ENCODE measurements at regions not wholly inside any gene's neighbourhood (a gene's known extent, or its start where the extent isn't known, plus 50 kb on each side); places are given as distances from the start of the nearest gene placed in this dataset.
"Not testable (repeated sequence)": the region's sequence is repeated elsewhere in the genome, so short reads cannot be mapped to it uniquely, and the experiment has no call there.

DNA sequence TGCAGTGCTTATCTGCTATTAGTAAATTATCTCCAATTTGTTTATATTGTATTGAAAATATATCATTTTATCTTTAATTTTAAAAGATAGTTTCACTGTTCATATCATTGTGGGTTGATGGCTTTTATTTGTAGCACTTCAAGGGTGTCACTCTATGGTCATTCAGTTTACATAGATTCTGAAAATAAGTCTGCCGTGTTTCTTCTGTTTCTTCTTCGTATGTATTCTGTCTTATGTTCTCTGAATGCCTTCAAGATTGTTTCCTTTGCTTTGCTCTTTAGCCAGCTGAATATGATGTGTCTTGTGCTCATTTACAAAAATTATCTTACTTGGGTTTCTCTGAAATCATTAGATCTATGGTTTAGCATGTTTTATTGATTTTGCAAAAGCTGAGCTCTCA, 359.9 kb downstream of the CYLC2 start:
- no peak for TF ChIP-seq POLR2AphosphoS5 (IDR thresholded peaks at IDR 0.05; ENCODE audit: low read depth, low read length)
- TF ChIP-seq, protein P1, sequence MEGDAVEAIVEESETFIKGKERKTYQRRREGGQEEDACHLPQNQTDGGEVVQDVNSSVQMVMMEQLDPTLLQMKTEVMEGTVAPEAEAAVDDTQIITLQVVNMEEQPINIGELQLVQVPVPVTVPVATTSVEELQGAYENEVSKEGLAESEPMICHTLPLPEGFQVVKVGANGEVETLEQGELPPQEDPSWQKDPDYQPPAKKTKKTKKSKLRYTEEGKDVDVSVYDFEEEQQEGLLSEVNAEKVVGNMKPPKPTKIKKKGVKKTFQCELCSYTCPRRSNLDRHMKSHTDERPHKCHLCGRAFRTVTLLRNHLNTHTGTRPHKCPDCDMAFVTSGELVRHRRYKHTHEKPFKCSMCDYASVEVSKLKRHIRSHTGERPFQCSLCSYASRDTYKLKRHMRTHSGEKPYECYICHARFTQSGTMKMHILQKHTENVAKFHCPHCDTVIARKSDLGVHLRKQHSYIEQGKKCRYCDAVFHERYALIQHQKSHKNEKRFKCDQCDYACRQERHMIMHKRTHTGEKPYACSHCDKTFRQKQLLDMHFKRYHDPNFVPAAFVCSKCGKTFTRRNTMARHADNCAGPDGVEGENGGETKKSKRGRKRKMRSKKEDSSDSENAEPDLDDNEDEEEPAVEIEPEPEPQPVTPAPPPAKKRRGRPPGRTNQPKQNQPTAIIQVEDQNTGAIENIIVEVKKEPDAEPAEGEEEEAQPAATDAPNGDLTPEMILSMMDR (IDR thresholded peaks at IDR 0.05): no peak
- no peak for TF ChIP-seq TCF7L2 (IDR thresholded peaks at IDR 0.05; ENCODE audit: low read depth, low read length)
- TF ChIP-seq, protein P2, sequence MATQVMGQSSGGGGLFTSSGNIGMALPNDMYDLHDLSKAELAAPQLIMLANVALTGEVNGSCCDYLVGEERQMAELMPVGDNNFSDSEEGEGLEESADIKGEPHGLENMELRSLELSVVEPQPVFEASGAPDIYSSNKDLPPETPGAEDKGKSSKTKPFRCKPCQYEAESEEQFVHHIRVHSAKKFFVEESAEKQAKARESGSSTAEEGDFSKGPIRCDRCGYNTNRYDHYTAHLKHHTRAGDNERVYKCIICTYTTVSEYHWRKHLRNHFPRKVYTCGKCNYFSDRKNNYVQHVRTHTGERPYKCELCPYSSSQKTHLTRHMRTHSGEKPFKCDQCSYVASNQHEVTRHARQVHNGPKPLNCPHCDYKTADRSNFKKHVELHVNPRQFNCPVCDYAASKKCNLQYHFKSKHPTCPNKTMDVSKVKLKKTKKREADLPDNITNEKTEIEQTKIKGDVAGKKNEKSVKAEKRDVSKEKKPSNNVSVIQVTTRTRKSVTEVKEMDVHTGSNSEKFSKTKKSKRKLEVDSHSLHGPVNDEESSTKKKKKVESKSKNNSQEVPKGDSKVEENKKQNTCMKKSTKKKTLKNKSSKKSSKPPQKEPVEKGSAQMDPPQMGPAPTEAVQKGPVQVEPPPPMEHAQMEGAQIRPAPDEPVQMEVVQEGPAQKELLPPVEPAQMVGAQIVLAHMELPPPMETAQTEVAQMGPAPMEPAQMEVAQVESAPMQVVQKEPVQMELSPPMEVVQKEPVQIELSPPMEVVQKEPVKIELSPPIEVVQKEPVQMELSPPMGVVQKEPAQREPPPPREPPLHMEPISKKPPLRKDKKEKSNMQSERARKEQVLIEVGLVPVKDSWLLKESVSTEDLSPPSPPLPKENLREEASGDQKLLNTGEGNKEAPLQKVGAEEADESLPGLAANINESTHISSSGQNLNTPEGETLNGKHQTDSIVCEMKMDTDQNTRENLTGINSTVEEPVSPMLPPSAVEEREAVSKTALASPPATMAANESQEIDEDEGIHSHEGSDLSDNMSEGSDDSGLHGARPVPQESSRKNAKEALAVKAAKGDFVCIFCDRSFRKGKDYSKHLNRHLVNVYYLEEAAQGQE (IDR thresholded peaks at IDR 0.05; ENCODE audit: insufficient read depth in 1 of 2, low read depth in 2 of 2, low read length in 1 of 2): no peak
- no peak for TF ChIP-seq SIN3A (IDR thresholded peaks at IDR 0.05; ENCODE audit: borderline replicate concordance, insufficient read depth, low read depth, low read length)
- no peaks in the 10 kb centered on the region for H3K9me3 ChIP-seq (ENCODE audit: control insufficient read depth, insufficient read depth, low read depth, low read length)
- ChIA-PET CTCF (no interaction called here), POLR2A (no interaction called here)
- no peaks in the 10 kb centered on the region for H3K36me3 ChIP-seq (ENCODE audit: control insufficient read depth, insufficient read depth, low read length)
- ATAC-seq: no peak
- in situ Hi-C loops (cut with HindIII; ENCODE audit: low pct_unique_long_range_greater_than_20kb, low sequenced_read_pairs) (no loop called here), intact Hi-C loops (cut with micrococcal nuclease; ENCODE audit: unreplicated experiment) (no loop called here)
- BruUV-seq (replicated peaks): no TSS peak
- no peaks in the 10 kb centered on the region for H3K4me1 ChIP-seq (ENCODE audit: control insufficient read depth, insufficient read depth, low read length)
- no peak overlapping the region for H3K27ac ChIP-seq (ENCODE audit: low read length)
- no peak overlapping the region for H3K4me3 ChIP-seq (ENCODE audit: low read depth in 2 of 2, low read length in 2 of 2)
- H3K27me3 ChIP-seq (ENCODE audit: control insufficient read depth, insufficient read depth, low read length): no peaks in the 10 kb centered on the region
- no peak for DNase-seq (ENCODE audit: low read depth, low spot score)

DNA sequence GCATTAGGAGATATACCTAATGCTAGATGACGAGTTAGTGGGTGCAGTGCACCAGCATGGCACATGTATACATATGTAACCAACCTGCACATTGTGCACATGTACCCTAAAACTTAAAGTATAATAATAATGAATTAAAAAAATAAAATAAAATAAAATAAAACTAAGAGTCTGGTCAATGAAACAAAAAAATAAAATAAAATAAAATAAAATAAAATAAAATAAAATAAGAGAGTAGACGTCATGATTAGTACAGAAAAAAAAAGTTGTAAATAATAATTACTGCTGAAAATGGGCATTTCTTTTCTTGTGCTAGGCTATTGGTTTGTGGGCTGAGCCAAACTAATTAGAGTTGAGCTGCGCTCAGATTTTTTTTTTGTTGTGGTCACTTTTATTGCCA, 362.8 kb downstream of the CYLC2 start:
- H3K36me3 ChIP-seq (ENCODE audit: control insufficient read depth, insufficient read depth, low read length); H3K4me1 ChIP-seq (ENCODE audit: control insufficient read depth, insufficient read depth, low read length); BruUV-seq (replicated peaks); POLR2A ChIA-PET; H3K27ac ChIP-seq (ENCODE audit: low read length); H3K4me3 ChIP-seq (ENCODE audit: low read depth in 2 of 2, low read length in 2 of 2); H3K27me3 ChIP-seq (ENCODE audit: control insufficient read depth, insufficient read depth, low read length); ATAC-seq; CTCF ChIA-PET; intact Hi-C loops (cut with micrococcal nuclease; ENCODE audit: unreplicated experiment); H3K9me3 ChIP-seq (ENCODE audit: control insufficient read depth, insufficient read depth, low read depth, low read length); DNase-seq (ENCODE audit: low read depth, low spot score); in situ Hi-C loops (cut with HindIII; ENCODE audit: low pct_unique_long_range_greater_than_20kb, low sequenced_read_pairs): not testable (repeated sequence)

DNA sequence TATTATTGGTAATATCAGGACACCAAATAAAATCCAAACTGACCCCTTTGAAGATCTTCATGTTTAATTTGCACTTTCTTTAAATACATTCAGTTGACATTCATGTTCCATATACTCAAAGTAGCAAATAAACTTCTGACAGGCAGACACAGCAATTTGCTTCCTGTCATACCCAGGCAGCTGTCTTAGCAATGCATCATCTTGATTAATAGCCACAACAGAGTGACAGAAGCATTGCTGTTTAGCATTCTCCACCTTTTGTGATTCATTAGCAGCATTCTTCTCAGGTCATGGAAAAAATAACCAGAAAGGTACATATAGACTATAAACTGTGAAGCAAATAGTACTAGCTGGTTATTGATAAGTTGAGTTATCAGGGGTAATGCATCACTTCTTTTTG, 366.8 kb downstream of the CYLC2 start:
- H3K4me1 ChIP-seq (ENCODE audit: control insufficient read depth, insufficient read depth, low read length): no peaks in the 10 kb centered on the region
- H3K36me3 ChIP-seq (ENCODE audit: control insufficient read depth, insufficient read depth, low read length): no peaks in the 10 kb centered on the region
- ATAC-seq: no peak
- H3K4me3 ChIP-seq (ENCODE audit: low read depth in 2 of 2, low read length in 2 of 2): no peak overlapping the region
- no TSS peak for BruUV-seq (replicated peaks)
- ChIA-PET POLR2A (no interaction called here), CTCF (no interaction called here)
- H3K9me3 ChIP-seq (ENCODE audit: control insufficient read depth, insufficient read depth, low read depth, low read length): no peaks in the 10 kb centered on the region
- TF ChIP-seq, protein P2 (IDR thresholded peaks at IDR 0.05; ENCODE audit: insufficient read depth in 1 of 2, low read depth in 2 of 2, low read length in 1 of 2): no peak
- TF ChIP-seq SIN3A (IDR thresholded peaks at IDR 0.05; ENCODE audit: borderline replicate concordance, insufficient read depth, low read depth, low read length): no peak
- no peak for TF ChIP-seq TCF7L2 (IDR thresholded peaks at IDR 0.05; ENCODE audit: low read depth, low read length)
- TF ChIP-seq, protein P1 (IDR thresholded peaks at IDR 0.05): no peak
- no peak for TF ChIP-seq POLR2AphosphoS5 (IDR thresholded peaks at IDR 0.05; ENCODE audit: low read depth, low read length)
- no peaks in the 10 kb centered on the region for H3K27me3 ChIP-seq (ENCODE audit: control insufficient read depth, insufficient read depth, low read length)
- no peak for DNase-seq (ENCODE audit: low read depth, low spot score)
- in situ Hi-C loops (cut with HindIII; ENCODE audit: low pct_unique_long_range_greater_than_20kb, low sequenced_read_pairs) (no loop called here), intact Hi-C loops (cut with micrococcal nuclease; ENCODE audit: unreplicated experiment) (no loop called here)
- H3K27ac ChIP-seq (ENCODE audit: low read length): no peak overlapping the region
